PFSK-1 (cell line): ENCODE measurements at regions not wholly inside any gene's neighbourhood (a gene's known extent, or its start where the extent isn't known, plus 50 kb on each side); places are given as distances from the start of the nearest gene placed in this dataset.

Source experiments
- FOXP2 ChIP-seq: optimal IDR thresholded peaks from 2 replicates; pipeline ENCODE3; 2011; ENCODE audit warnings: borderline replicate concordance, control low read depth, inconsistent platforms; ENCODE audit not compliant: insufficient read depth; ENCODE audit errors: extremely low read length, extremely low read depth
- POLR2AphosphoS5 ChIP-seq: IDR thresholded peaks from 2 replicates; pipeline ENCODE4 v1.6.1; 2012; ENCODE audit warnings: low read depth, mild to moderate bottlenecking, control low read depth, low read length, moderate library complexity
- SIN3A ChIP-seq: IDR thresholded peaks from 2 replicates; pipeline ENCODE4 v1.6.1; 2012; ENCODE audit warnings: mild to moderate bottlenecking, low read length, moderate library complexity, borderline replicate concordance; ENCODE audit not compliant: insufficient read depth
- TAF1 ChIP-seq: IDR thresholded peaks from 2 replicates; pipeline ENCODE4 v1.6.1; 2012; ENCODE audit warnings: low read length, control low read depth, borderline replicate concordance; ENCODE audit not compliant: insufficient read depth
- TF ChIP-seq, protein P1 (sequence below), 2 experiments: IDR thresholded peaks; 2 replicates each; pipeline versions ENCODE4 v1.6.1 to v1.8.0; 2011 to 2012; ENCODE audit warnings: low read depth in 2 of 2, low read length in 2 of 2, control low read depth in 1 of 2, inconsistent platforms in 1 of 2, mild to moderate bottlenecking in 1 of 2, moderate library complexity in 1 of 2; ENCODE audit not compliant: insufficient read depth in 1 of 2

- TF ChIP-seq SIN3A (no peak), FOXP2 (no peak), TAF1 (no peak), POLR2AphosphoS5 (no peak)
- TF ChIP-seq, protein P1, sequence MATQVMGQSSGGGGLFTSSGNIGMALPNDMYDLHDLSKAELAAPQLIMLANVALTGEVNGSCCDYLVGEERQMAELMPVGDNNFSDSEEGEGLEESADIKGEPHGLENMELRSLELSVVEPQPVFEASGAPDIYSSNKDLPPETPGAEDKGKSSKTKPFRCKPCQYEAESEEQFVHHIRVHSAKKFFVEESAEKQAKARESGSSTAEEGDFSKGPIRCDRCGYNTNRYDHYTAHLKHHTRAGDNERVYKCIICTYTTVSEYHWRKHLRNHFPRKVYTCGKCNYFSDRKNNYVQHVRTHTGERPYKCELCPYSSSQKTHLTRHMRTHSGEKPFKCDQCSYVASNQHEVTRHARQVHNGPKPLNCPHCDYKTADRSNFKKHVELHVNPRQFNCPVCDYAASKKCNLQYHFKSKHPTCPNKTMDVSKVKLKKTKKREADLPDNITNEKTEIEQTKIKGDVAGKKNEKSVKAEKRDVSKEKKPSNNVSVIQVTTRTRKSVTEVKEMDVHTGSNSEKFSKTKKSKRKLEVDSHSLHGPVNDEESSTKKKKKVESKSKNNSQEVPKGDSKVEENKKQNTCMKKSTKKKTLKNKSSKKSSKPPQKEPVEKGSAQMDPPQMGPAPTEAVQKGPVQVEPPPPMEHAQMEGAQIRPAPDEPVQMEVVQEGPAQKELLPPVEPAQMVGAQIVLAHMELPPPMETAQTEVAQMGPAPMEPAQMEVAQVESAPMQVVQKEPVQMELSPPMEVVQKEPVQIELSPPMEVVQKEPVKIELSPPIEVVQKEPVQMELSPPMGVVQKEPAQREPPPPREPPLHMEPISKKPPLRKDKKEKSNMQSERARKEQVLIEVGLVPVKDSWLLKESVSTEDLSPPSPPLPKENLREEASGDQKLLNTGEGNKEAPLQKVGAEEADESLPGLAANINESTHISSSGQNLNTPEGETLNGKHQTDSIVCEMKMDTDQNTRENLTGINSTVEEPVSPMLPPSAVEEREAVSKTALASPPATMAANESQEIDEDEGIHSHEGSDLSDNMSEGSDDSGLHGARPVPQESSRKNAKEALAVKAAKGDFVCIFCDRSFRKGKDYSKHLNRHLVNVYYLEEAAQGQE (IDR thresholded peaks at IDR 0.05; ENCODE audit: insufficient read depth in 1 of 2, low read depth in 2 of 2, low read length in 2 of 2), result no peak
These were observed 186.8 kb downstream of the ETS1 start for GRCh38 chr11:128400382-128401203.

DNA sequence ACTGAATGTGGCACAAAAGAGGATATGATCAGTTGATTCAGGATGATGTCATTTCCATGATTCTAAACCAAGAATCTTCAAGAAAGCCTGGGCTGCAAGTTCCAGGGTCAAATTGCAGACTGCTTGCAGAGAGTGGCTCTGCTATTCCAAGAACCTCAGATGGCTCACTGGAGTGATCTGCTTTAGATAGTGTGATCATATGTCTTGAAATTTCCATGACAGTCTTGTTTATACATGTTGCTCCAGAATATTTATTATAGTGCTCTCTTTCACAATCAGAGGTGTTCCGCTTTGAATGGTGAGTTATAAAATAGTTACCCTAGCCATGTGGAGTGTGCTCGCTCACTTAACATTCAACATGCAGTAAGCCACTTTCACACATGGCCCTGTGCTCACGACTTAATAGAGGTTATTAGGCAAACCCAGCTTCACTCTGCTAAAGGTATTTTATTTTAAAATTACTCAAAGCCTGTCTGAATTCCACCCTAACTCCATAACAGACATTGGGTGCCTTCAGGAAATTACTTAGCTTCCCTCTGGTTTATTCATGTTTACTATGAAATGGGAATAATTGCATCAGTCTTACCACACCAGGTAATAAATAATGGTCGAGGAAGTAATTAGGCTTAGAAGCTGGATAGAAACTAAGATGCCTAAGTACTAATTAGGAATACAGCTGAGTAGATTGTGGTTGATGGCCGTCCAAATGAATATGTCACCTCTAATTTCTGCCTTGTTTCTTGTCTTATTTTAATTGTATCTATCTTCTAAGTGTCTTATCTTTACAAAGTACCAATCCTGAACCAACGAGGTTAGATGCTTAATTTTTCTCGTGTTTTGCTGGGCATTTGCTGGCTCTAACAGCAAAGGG is 187.9 kb downstream of the ETS1 start:
- TF ChIP-seq SIN3A (no peak), POLR2AphosphoS5 (no peak), FOXP2 (no peak), TAF1 (no peak)
- TF ChIP-seq, protein P1 (IDR thresholded peaks at IDR 0.05; ENCODE audit: insufficient read depth in 1 of 2, low read depth in 2 of 2, low read length in 2 of 2), result no peak

- TF ChIP-seq SIN3A (no peak), POLR2AphosphoS5 (no peak), TAF1 (no peak), FOXP2 (no peak)
- TF ChIP-seq, protein P1 (IDR thresholded peaks at IDR 0.05; ENCODE audit: insufficient read depth in 1 of 2, low read depth in 2 of 2, low read length in 2 of 2), result no peak
These were observed 188.7 kb downstream of the ETS1 start for GRCh38 chr11:128398517-128399250.

DNA sequence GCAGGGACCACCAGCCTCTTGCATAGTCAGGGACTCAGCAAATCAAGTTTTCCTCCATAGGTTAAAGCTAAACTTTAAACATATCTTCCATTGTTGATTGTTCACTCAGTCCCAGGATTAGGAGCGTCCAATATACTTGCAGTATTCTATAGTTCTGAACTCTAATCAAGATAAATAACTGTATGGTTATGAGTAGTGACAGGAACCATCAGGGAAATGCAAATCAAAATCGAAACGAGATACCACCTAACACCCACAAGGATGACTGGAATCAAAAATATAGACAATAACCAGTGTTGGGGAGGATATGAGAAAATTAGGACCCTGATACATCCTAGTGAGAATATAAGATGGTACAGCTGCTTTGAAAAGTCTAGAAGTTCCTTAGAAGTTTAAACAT is 190.0 kb downstream of the ETS1 start:
- TF ChIP-seq TAF1 (no peak), SIN3A (no peak), POLR2AphosphoS5 (no peak), FOXP2 (no peak)
- TF ChIP-seq, protein P1 (IDR thresholded peaks at IDR 0.05; ENCODE audit: insufficient read depth in 1 of 2, low read depth in 2 of 2, low read length in 2 of 2), result no peak
